SK-N-MC (cell line): ENCODE measurements at regions not wholly inside any gene's neighbourhood (a gene's known extent, or its start where the extent isn't known, plus 50 kb on each side); places are given as distances from the start of the nearest gene placed in this dataset.

ENCODE experiments used
- FOXP2 ChIP-seq: optimal IDR thresholded peaks from 2 replicates; pipeline ENCODE3; 2011; ENCODE audit warnings: mild to moderate bottlenecking, moderate library complexity; ENCODE audit not compliant: insufficient read depth; ENCODE audit errors: extremely low read length, control extremely low read depth
- POLR2AphosphoS5 ChIP-seq: IDR thresholded peaks from 2 replicates; pipeline ENCODE4 v1.6.1; 2012; ENCODE audit warnings: mild to moderate bottlenecking, low read depth, low read length, borderline replicate concordance

- TF ChIP-seq POLR2AphosphoS5 (no peak), FOXP2 (no peak)
Observed at GRCh38 chr20:58117944-58118343, 110.5 kb downstream of the ANKRD60 start.
